ENCODE measurements at regions not wholly inside any gene's neighbourhood (a gene's known extent, or its start where the extent isn't known, plus 50 kb on each side); places are given as distances from the start of the nearest gene placed in this dataset.

GRCh38 chr3:137409584-137409983, 354.5 kb upstream of the SOX14 start:
- TF ChIP-seq POLR2A (IDR thresholded peaks at IDR 0.05; ENCODE audit: extremely low read depth, insufficient read length), result no peak
- no peak for TF ChIP-seq CTCF (IDR thresholded peaks at IDR 0.05; ENCODE audit: low read depth, low read length)
